ENCODE measurements at regions not wholly inside any gene's neighbourhood (a gene's known extent, or its start where the extent isn't known, plus 50 kb on each side); places are given as distances from the start of the nearest gene placed in this dataset.

GRCh38 chr3:80159990-80160506, 392.2 kb upstream of the ROBO1 start:
- no peaks in the 10 kb centered on the region for H3K79me2 ChIP-seq (ENCODE audit: control insufficient read depth, insufficient read depth, low read length)
- TF ChIP-seq ZSCAN29 (IDR thresholded peaks at IDR 0.05) = no peak
- no peak for TF ChIP-seq ZNF780A (CRISPR knock-in tag; IDR thresholded peaks at IDR 0.05)
- TF ChIP-seq PRPF4 (IDR thresholded peaks at IDR 0.05; ENCODE audit: insufficient read depth, low read depth, low read length, poor library complexity, severe bottlenecking) = no peak
- TF ChIP-seq CBFA2T3 (IDR thresholded peaks at IDR 0.05) = no peak
- TF ChIP-seq COPS2 (conservative IDR thresholded peaks at IDR 0.05) = no peak
- no peak for TF ChIP-seq BCL6 (CRISPR knock-in tag; IDR thresholded peaks at IDR 0.05)
- TF ChIP-seq SMAD1 (IDR thresholded peaks at IDR 0.05; ENCODE audit: low read depth, low read length, partially characterized antibody) = no peak
- no peak for TF ChIP-seq GTF3C2 (IDR thresholded peaks at IDR 0.05; ENCODE audit: borderline replicate concordance, extremely low read depth, insufficient read length)
- no peak for TF ChIP-seq ZNF584 (CRISPR knock-in tag; IDR thresholded peaks at IDR 0.05; ENCODE audit: low read depth)
- TF ChIP-seq ILF3 (IDR thresholded peaks at IDR 0.05; ENCODE audit: borderline replicate concordance) = no peak
- TF ChIP-seq DIDO1 (tag; IDR thresholded peaks at IDR 0.05; ENCODE audit: low read depth) = no peak
- TF ChIP-seq BRCA1 (IDR thresholded peaks at IDR 0.05) = no peak
- no peak for TF ChIP-seq BRCA1 (CRISPR knock-in tag; IDR thresholded peaks at IDR 0.05)
- no peak for TF ChIP-seq ZNF512 (tag; IDR thresholded peaks at IDR 0.05)
- TF ChIP-seq PTBP1 (IDR thresholded peaks at IDR 0.05; ENCODE audit: low read depth, low read length) = no peak
- no peak for TF ChIP-seq FOXK2 (conservative IDR thresholded peaks at IDR 0.05 in 1 of 2, IDR thresholded peaks at IDR 0.05 in 1 of 2; ENCODE audit: low read depth in 2 of 2)
- TF ChIP-seq MAFK (IDR thresholded peaks at IDR 0.05; ENCODE audit: low read length) = no peak
- no peak for TF ChIP-seq TFAP4 (CRISPR knock-in tag; IDR thresholded peaks at IDR 0.05; ENCODE audit: borderline replicate concordance)
- BruUV-seq (replicated peaks) = no TSS peak
- H3K9ac ChIP-seq (ENCODE audit: insufficient read depth in 1 of 2, low read depth in 2 of 2, low read length in 2 of 2) = no peak overlapping the region
- H3K4me3 ChIP-seq = no peak overlapping the region
- in situ Hi-C loops (cut with MboI) (no loop called here), intact Hi-C loops (cut with micrococcal nuclease) (no loop called here)
- no peaks in the 10 kb centered on the region for H3K27me3 ChIP-seq (ENCODE audit: control insufficient read depth in 2 of 2, insufficient read depth in 2 of 2, low read length in 2 of 2)
- no peaks in the 10 kb centered on the region for H3K9me3 ChIP-seq (replicated peaks; ENCODE audit: control insufficient read depth, insufficient read depth, low read depth, low read length)
- no peaks in the 10 kb centered on the region for H3K9me1 ChIP-seq (ENCODE audit: control insufficient read depth, insufficient read depth, low read length)
- no peak overlapping the region for H3K27ac ChIP-seq (ENCODE audit: extremely low read depth, low read depth, low read length)
- POLR2A ChIA-PET = no interaction called here
- H4K20me1 ChIP-seq (replicated peaks; ENCODE audit: control insufficient read depth, insufficient read depth, low read length) = no peaks in the 10 kb centered on the region
- H2AFZ ChIP-seq (ENCODE audit: low read depth, low read length) = no peak overlapping the region
- no peak for FAIRE-seq
- WGBS (ENCODE audit: insufficient coverage, low coverage, missing lambda C conversion rate) = 0% methylated on average over 3 of the region's 3 CpGs
- H3K4me2 ChIP-seq (ENCODE audit: insufficient read depth, low read length) = no peak overlapping the region
- CTCF ChIA-PET (ENCODE audit: low intra/inter-chr PET ratio) = no interaction called here
- H3K4me1 ChIP-seq (replicated peaks in 1 of 2; ENCODE audit: control insufficient read depth in 2 of 2, insufficient read depth in 2 of 2, low read length in 2 of 2) = no peaks in the 10 kb centered on the region
- H3K36me3 ChIP-seq (ENCODE audit: control insufficient read depth, insufficient read depth, low read length) = no peaks in the 10 kb centered on the region
- ATAC-seq = no peak
- DNase-seq (ENCODE audit: extremely low read depth in 1 of 4, low spot score in 3 of 4) = no peak

All from K562 (cell line).